GM12872 (cell line): ENCODE measurements at regions not wholly inside any gene's neighbourhood (a gene's known extent, or its start where the extent isn't known, plus 50 kb on each side); places are given as distances from the start of the nearest gene placed in this dataset.

Experiments used
- TF ChIP-seq, protein P1 (sequence below): IDR thresholded peaks from 3 replicates; pipeline ENCODE4 v1.5.1; 2011; ENCODE audit warnings: low read depth, mild to moderate bottlenecking, low read length, moderate library complexity; ENCODE audit not compliant: insufficient read depth

DNA sequence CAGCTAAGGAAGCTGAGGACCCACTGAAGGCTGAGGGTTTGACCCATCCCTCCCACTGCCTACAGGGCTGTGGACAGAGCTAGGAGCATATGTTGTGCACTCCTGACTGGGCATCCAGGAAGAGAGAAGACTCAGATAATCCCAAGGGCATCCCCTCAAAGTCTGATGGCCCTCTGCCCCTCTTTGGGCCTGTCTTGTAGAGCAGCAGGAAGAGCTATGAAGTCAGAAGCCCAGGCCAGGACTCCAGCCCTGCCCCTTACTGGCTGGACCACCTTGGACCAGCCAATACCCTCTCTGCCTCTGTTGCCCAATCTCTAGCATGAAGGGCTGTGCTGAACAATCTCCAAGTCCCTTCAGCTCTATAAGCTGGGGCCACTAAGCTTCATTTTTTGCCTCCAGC is 210.8 kb downstream of the RPLP1 start:
- TF ChIP-seq, protein P1, sequence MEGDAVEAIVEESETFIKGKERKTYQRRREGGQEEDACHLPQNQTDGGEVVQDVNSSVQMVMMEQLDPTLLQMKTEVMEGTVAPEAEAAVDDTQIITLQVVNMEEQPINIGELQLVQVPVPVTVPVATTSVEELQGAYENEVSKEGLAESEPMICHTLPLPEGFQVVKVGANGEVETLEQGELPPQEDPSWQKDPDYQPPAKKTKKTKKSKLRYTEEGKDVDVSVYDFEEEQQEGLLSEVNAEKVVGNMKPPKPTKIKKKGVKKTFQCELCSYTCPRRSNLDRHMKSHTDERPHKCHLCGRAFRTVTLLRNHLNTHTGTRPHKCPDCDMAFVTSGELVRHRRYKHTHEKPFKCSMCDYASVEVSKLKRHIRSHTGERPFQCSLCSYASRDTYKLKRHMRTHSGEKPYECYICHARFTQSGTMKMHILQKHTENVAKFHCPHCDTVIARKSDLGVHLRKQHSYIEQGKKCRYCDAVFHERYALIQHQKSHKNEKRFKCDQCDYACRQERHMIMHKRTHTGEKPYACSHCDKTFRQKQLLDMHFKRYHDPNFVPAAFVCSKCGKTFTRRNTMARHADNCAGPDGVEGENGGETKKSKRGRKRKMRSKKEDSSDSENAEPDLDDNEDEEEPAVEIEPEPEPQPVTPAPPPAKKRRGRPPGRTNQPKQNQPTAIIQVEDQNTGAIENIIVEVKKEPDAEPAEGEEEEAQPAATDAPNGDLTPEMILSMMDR, result no peak

- TF ChIP-seq, protein P1, result no peak
These were observed 211.4 kb downstream of the RPLP1 start for GRCh38 chr15:69663982-69664381.

DNA sequence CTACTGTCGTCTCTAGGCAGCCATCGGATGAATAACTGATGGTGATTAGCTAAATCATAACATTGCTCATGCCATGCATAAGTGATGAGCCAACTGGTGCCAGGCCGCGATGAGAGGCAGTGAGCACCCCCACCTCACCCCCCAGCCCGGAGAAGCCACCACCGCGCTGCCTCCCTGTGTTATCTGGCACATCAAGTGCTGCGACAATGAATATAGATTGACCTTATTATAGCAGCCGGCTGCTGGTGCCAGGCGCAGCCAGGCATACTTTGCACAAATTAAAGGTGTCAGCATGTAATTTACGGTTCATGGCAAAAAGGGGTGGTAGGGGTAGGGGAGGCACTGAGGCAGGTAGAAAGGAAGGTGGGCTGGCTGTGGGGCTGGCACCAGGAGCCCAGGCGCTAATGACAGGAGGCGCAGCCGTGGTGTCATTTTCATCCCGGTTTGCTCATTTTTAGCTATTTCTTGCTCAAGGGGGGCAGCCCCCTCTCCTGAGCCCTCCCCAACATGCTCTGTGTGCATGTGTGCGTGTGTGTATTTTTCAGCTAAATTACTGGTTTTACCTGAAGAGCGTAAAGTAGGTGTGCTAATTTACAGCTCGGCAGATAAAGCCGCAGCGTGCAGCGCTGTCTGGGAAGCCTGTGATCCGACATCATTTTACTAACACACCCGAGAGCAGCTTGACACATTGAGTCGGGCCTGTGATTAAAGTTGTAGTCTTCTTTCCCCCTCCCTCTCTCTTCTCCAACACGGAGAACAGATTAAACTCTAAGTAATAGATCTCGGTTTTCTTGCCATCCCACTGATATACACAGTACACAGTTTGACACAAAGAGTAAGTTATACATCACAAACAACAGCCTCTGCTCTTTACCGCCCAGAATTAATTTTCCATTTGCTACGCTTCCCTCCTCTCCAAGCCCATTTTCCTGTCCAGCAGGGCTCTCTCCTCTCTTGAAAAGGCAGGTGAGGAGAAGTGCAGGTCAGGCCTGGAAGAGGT is 212.3 kb downstream of the RPLP1 start:
- TF ChIP-seq, protein P1, result no peak

DNA sequence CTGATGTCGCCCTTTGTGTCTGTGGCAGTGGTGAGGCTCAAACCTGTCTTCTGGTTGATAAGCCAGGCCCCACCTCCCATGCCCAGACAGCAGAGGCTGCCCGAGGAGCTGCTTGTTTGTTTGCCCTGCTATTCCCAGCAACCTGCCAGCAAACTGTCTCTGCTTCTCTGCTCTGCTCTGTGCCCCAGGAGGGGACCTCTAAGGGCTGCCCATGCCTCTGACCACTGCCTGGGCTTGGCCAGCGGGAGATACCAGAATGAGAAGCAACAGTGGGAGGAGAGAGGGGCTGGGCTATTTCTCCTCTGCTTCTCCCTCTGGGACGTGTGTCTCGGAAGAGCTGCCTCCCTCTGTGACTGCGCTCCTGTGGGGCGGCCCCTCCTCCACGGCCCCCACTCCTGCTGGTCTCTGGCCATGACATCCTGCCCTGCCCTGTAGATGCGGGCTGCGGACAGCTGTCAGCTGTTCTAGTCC is 213.1 kb downstream of the RPLP1 start:
- TF ChIP-seq, protein P1, result no peak

DNA sequence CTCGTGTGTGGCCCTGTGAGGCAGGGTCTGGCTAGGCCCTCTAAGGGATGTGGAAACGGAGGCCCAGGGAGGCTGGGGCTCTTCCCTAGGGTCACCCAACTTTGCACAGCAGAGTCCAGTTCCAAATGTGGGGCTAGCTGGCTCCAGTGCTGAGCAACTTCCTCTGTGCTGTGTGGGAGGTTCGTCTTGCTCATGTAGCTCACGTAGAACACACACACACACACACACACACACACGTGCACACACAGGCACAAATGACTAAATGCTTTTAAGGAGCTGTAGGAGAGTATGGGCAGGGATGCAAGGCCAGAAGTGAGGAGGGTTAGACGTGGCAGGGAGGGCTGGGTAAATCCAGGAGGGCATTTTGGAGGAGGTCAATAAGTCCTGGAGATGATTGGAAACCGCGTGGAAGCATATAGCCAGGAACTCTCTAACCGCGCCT is 213.8 kb downstream of the RPLP1 start:
- TF ChIP-seq, protein P1, result no peak

DNA sequence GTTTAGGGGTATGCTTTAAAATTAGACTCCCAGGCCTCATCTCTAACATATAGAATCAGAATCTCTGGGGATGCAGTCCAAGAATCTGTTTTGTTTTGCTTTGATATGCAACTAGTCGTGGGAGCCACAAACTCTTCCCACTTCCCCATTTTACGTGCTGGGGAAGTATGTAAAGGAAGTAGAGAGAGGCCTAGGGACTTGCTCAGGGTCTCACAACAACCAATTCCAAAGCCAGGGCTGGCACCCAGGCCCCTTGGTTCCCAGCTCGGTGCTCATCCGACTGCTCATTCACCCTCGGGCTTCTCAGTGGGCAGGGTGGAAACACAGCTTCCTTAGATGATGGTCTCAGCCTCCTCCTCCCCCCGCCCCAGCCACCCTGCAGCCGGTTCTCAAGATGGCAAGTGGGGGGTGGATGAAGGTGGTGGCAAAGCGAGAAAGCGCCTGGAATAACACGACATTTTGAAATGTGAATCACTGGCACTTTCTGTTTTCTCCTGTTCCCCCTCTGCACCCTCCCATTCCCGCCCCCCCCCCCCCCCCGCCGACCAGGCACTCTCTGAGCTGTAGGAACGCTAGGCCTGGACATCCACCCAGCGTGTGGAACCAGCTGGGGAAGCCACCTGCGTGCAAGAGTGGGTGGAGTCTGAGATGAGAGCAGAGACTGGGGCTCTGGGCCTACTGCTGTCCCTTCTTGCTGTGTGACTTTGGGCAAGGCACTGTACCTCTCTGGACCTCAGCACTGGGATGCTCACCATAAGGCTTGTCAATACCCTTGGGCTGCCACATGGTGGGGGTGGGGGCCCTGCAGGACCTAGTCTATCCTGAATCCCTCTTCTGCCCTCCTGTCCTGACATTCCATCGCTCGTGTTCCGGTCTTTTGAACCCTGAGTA is 214.5 kb downstream of the RPLP1 start:
- TF ChIP-seq, protein P1, result no peak
